ENCODE measurements at regions not wholly inside any gene's neighbourhood (a gene's known extent, or its start where the extent isn't known, plus 50 kb on each side); places are given as distances from the start of the nearest gene placed in this dataset.
A peak's percentile ranks its signal among the peaks of the same experiment; 100 is the strongest.
"Not testable (repeated sequence)": the region's sequence is repeated elsewhere in the genome, so short reads cannot be mapped to it uniquely, and the experiment has no call there.

DNA sequence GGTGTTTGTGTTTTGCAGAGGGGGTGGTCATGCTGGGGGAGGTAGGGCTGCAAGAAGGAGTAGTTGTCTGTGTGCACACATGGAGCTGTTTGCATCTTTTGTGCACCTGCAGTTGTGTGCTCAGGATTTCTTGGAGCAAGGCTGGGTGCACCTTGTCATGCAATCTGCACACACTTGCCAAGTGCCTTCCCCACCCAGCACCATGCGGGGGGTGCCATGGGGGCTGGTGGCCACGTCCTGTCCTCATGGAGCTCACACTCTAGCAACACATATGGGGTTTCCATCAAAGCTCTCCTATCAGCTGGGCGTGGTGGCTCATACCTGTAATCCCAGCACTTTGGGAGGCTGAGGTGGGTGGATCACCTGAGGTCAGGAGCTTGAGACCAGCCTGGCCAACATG is 111.6 kb downstream of the CRLF3 start:
- DNase-seq (ENCODE audit: low read depth) = not testable (repeated sequence)

DNA sequence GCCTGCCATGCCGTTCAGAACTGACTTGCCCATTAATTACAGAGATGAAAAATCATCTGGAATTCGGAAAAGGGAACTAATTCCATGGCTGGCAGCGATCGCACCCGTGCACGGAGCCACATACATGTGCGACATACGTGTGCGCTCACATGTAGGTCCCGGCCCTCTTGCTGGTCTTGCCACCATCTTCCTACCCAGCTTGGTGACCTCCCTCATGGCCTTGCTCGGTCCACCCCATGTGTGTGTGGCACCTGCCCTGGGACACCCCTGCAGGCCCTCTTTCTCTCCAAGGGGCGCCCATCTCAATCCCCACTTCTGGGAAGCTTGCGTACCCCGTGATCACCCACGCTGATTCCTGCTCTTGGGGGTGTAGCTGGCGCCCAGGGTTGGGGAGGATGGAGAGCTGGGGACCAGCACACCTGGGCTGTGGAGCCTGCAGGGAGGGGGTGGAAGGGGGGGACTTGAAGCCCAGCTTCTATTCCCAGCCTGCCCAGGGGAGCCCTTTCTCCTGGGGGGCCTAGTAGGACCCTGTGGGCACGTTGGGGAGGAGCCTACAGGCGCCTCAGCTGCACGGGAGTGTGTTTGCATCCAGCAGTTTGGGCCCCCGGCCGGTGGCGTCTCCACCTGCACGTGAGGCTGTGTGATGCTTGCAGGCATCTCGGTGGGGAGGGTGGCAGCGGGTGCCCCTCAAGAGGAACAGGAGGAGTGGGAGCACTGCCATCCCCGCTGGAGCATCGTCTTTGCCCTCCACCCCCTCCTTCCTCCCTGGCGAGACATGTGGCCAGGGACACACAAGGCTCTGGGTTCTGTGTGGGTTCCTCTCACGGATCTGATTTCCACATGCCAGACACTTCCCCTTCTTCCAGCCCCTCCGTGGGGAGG is 112.6 kb downstream of the CRLF3 start:
- DNase-seq (ENCODE audit: low read depth) = not testable (repeated sequence)

DNA sequence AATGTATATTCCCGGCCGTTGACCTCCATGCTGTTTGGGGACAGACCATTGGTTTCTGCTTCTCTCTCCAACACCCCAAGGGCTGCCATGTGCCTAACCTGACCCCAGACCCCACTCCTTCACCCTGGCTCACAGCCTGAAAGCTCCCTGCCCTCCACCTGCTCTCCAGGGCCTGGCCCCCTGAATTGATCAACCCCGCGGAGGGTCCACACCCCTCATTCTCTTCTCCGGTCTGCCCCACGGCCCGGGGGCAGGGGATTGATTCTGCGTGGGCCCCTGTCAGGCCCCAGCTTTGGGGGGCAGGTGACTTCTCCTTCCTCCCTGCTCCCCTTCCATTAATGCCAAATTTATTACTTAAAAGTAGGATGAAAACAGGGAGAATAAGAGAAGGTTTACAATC is 113.3 kb downstream of the CRLF3 start:
- not testable (repeated sequence) for DNase-seq (ENCODE audit: low read depth)

DNA sequence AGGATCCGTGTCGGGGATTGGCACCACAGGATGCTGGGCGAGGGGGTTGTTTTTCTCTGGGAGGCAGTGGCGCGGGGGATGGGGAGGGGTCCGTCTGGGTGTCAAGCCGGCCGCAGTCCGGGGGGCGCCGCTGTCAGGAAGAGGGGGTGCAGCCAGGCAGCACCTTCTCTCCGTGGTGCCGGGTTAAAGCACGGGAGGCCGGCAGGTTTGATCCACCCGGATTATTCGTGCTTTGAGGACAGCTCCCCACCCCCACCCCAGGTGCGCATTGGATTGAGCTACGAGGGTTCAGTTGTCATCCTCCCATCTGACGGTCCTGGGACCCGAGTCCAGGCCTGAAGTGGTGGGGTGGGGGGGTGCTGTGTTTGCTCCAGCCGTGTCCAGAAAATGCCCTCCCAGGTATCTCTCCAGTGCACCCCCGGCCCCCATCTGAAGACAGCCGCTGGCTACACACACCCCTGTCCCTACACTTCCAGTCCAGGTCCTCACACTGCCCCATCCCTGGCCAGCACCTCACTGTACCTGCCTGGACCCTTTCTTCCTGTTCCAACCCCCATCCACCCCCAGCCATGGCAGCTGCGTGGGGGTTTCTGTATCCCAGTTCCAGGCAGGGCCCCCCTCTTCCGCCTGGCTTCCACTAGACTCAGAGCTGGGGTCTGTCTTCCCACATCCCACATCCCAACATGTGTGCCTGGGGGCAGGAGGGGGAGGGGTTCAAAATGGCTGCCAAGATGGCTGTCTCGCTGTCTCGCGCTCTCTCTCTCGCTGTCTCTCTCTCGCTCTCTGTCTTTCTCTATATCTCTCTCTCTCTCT is 114.0 kb downstream of the CRLF3 start:
- not testable (repeated sequence) for DNase-seq (ENCODE audit: low read depth)

DNA sequence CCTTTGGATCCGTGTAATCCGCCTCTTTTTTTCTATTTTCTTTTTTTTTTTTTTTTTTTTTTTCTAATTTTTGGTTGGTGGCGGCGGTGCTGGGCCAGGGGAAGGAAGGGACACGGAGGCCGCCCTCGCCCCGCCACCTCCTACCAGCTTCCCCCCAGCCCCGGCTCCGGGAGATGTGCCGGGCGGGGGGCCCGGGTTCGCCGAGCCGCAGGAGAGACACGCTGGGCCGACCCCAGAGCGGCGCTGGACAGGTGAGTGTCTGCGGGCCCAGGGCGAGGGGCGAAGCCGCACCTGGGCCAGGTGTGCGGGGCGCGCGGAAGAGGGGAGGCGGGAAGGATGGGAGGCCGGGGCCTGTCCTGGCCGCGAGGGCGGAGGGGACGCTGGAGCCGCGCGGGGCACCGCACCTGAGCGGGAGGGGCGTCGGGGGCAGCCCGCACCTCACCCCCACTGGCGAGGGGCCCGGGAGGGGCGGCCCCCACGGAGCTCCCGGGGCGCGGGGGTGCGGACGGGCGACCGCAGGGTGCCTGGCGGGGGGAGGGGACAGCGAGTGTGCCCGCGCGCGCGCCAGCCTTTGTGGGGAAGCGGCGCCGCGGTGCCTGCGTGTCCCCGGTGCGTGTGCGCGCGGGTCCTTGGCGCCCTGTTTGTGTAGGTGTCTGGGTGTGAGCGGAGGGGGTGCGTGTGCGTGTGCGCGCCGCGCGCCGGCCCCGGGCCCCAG is 114.8 kb downstream of the CRLF3 start:
- DNase-seq (ENCODE audit: low read depth) = peak; percentile 19

DNA sequence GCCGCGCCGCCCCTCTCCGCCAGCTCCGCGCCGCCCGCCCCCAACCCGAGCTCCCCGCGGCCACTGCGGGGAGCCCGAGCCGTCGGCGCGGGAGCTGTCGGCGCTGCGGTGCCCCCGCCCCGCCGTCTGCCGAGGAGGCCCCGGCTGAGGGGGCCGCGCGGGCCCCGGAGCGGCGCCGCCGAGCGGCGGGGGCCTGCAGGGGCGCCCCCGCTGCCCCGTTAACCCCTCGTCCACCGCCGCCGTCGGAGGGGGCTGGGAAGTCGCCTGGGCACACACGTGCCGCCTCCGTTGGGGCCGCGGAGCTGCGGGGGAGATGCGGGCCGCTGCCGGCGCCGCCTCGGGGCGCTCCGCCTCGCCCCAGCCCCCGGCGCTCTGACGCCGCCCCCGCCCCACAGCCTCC is 115.4 kb downstream of the CRLF3 start:
- DNase-seq (ENCODE audit: low read depth) = peak; percentile 22

DNA sequence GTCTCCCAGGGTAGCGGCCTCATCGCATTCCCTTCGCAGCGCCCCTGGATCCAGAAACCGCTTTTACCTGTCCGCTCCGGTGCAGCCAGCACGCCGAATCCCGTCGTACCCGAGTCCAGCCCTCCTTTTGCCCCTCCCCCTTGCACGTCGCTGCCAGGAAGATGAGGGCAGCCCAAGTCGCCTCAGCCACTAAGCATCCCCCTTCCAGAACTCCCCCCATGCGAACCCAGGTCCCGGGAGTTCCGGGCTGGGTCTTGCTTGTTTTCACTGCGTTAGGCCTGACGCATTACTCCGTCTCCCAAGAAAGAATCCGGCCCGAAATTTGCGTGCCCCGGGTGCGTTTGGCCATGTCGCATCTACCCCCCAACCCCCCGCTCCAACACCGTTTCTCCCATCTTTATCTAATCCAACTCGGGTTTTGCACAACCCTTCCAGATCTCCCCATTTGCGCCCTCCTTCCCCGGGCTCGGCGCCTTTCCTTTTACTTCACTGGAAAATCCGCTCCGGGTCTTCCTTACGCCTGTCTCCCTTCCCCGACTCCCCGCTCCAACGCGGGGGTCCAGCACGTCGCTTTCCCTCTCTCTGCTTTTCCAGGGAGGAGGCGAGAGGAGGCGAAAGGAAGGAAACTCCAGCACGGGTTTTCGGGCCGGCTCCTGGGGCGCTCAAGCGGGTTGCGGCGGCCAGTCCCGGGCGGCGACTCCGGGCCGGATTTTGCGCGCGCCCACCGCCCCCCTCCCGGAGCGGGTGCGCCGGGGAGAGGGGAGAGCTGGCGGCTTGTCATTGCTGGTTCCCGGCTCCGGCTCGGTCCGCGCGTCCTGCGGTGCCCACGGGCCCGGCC is 116.0 kb downstream of the CRLF3 start:
- peak; percentile 61 for DNase-seq (ENCODE audit: low read depth)

DNA sequence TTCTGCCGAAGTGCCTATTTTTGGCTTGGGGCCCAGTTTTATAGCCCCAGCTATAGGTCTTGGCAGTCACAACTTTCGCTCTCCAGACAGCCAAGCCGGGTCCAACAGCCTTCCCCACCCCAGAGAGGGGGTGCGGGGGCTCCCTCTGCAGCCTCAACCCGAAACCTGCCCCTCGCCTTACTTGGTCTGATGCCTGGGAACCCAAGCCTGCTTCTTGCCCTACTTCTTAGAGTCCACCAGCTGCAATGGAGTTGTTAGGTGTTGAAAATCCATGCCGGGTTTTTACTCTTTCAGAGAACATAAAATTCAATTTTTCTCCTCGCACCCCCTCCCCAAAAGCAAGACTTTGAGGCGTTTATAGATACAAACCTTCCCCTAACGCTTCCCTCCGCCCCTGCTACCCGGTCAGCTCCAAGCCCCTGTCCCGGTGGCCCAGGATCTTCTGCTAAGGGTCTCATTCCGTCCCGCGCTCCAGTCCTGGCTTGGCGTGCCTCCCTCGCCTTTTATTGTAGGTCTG is 116.7 kb downstream of the CRLF3 start:
- DNase-seq (ENCODE audit: low read depth) = not testable (repeated sequence)

DNA sequence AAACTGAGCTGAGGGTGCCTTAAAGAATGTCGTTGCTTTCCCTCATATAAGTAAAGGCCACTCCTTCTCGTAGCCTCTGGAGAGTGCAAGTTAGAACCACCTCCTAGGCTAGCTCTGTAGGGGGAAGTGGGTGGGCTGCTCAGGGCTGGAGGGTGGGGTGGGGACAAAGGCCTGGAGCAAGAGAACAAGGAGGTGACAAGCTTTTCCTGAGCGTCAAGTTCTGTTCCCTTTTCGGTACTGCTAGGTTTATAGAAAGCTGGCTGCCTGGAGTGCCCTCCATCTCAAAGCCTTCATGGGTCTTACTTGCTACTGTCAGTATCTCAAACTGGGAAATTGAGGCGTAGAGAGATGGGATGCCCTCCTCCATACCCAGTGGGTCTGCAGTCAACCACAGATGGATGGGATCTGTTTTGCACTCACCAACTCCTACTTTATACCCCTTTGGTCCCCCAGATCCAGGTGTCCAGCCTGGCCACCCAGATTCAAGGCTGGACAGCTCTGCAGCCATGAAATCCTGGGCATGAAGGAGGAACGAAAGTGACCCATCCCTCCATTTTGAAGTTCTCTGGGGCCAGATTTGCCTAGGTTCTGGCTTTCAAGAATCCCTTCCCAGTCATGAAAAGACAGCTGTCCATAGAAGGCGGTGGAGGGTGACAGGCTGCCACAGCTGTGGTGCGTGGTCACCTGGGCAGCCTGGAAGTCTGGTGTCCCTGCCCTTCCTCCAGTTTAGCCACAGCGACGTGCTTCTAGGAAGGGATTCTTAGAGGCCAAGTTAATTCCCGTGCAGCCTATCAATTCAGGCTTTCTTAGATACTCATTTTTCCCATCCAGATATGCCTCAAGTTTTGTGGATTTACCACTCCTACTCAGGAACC is 117.8 kb downstream of the CRLF3 start:
- DNase-seq (ENCODE audit: low read depth) = not testable (repeated sequence)

DNA sequence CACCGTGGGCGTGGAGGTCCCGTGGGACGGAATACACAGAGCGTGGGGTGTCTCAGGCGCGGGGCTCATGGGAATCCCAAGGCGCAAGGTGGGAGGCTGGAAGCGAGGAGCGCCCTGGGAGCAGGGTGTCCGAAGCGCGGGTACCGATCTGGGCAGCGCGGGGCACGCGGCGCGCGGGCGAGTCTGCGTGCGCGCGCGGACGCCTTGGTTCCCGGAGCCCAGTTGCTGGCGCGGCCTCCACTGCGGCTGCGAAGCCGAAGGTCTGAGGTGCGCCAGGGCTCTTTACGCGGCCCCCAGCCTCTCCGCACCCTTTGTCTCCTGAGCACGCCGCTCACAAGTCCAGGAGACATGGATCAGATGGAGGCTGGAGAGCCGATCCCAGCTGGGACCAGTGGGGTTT is 118.5 kb downstream of the CRLF3 start:
- not testable (repeated sequence) for DNase-seq (ENCODE audit: low read depth)

DNA sequence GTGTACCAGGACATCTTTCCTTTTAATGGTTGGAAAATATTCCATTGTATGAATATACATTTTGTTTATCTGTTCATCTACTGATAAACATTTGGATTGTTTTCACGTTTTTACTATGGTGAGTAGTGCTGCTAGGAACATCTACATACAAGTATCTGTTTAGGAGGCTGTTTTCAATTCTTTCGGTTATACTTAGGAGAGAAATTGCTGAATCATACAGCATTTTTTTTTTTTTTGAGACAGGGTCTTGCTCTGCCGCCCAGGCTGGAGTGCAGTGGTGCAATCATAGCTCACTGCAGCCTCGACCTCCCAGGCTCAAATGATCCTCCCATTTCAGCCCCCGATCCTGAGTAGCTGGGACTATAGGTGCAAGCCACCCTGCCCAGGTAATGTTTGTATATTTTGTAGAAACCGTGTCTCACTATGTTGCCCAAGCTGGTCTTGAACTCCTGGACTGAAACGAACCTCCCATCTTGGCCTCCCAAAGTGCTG is 122.9 kb downstream of the CRLF3 start:
- DNase-seq (ENCODE audit: low read depth) = no peak

DNA sequence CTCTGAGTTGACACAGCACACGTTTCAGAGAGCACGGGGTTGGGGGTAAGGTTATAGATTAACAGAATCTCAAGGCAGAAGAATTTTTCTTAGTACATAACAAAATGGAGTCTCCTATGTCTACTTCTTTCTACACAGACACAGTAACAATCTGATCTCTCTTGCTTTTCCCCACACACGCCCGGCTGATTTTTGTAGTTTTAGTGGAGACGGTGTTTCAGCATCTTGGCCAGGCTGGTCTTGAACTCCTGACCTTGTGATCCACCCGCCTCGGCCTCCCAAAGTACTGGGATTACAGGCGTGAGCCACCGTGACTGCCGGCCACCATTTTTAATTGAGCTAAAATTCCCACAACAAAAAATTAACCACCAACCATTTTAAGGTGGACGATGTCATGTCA is 123.7 kb downstream of the CRLF3 start:
- not testable (repeated sequence) for DNase-seq (ENCODE audit: low read depth)

DNA sequence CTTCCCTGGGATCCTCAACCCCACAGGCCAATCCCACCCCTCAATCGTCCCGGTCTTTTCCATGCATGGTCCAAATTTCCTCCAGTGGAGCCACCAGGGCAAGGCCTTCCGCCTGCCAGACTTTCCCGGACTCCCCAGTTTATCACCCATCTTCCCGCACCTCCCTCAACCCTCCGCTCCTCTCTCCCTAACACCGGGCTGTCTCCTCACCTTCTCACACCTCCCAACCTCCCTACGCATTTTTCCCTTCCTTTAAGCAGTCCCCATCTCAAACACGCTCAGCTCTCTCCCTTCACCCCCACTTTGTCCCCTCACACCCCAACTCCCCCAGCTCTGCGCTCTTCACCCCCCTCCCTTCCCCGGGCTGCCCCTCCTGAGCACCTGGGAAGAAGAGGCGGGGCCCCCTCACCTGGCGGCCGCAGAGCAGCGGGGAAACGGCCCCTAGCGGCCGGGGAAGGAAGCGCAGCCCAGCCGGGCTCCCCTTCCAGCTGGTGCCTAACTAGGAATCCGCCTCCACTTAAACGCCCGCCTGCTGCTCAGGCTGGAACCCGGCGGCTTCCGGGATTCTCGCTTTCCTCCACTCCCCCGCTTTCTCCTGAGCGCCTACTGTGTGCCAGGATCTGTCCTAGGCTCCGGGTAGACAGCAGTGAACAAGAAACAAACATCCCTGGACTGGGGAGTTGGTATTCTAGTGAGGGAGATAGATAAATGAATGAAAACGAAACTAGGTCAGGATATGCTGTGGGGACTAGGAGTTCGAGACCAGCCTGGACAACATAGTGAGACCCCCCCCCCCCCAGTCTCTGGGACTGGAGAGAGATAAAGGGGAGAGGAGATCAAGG is 126.7 kb downstream of the CRLF3 start:
- DNase-seq (ENCODE audit: low read depth) = peak; percentile 68

DNA sequence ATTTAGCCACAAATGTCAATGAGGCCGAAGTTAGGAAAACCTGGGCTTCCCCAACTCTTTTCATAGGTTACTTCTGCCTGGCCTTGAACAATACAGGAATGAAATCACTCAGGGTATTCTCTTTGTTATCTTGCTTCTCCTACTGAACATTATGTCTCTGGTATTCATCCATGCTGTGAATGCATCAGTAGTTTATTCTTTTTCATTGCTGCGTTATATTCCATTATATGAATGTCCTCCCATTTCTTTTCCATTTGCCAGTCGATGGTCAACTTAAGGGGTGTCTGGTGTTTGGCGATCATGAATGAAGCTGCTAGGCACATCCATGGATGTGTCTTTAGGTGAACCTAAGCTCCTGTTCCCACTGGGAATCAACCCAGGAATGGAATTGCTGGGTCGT is 128.3 kb downstream of the CRLF3 start:
- DNase-seq (ENCODE audit: low read depth) = no peak

DNA sequence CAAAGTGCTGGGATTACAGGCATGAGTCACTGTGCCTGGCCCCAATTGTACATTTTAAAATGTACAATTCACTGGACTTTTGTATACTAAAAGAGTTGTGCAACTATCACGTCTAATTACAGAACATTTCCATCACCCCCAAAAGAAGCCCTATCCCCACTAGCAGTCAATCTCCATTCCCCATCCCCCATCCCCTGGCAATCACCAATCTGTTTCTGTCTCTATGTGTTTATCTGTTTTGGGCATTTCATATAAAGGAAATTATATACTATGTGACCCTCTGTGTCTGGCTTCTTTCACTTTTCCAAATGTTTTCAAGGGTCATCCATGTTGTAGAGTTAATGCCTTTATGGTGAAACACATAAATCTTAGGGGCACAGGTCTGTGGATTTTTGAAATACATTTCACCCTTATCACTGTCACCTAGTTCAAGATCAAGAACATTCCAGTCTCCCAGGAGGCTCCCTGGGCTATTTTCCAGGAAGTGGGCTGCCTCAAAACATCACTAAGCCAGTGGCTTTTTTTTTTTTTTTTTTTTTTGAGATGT is 129.2 kb downstream of the CRLF3 start:
- not testable (repeated sequence) for DNase-seq (ENCODE audit: low read depth)

DNA sequence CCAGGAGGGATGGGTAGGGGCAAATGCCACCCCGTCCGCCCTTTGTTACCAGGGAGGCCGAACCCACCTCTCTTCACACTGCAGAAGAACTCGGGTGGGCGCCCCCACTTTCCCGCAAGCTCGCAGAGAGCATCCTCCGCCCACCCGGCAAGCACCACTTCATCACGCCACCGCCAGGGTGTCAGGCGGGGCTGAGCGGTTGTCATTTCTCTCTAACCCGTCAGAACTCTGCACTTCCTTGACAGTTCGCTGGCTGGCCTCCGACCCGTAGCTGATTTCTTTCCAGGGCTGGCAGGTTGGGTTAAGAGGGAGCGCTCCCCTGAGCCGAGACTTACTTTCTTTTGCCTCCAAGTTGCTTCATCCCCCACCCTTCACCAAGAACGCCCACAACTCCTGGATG is 130.7 kb downstream of the CRLF3 start:
- DNase-seq (ENCODE audit: low read depth) = peak; percentile 25

DNA sequence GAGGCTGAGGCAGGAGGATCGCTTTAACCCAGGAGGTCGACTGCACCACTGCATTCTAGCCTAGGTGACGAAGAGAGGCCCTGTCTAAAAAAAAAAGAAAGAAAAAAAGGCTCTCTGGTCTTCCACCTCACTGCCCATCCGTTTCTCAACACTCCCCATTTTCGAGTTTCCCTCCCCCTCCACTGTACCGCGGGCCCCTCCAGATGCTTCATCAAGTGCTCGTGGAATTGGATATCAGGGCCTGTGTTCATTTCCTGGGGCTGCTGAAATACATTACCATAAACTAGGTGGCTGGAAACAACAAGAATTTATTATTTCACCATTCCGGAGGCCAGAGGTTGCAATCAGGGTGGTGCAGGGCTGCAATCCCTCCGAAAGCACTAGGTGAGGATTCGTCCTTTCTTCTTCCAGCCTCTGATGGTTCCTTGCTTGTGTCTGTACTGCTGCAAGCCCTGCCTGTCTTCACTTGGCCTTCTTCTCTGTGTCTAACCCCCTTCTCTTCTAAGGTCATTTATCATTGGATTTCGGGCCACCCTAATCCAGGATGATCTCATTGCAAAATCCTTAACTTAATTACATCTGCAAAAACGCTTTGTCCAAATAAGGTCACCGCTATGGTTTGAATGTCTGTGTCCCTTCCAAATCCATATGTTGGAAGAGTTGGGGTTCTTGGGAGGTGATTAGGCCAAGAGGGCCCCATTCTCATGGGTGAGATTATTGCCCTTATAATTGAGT is 135.1 kb downstream of the CRLF3 start:
- DNase-seq (ENCODE audit: low read depth) = not testable (repeated sequence)
